Stimulated activated CD8-positive, alpha-beta memory T cell treated with anti-CD3 and anti-CD28 coated beads, Interleukin-2, amount 100 ng/mL, for 48 hours (primary cell): ENCODE measurements at regions not wholly inside any gene's neighbourhood (a gene's known extent, or its start where the extent isn't known, plus 50 kb on each side); places are given as distances from the start of the nearest gene placed in this dataset.
"Not testable (repeated sequence)": the region's sequence is repeated elsewhere in the genome, so short reads cannot be mapped to it uniquely, and the experiment has no call there.

ENCODE experiments used
- DNase-seq, 2 donors: peaks; one replicate each; pipeline ENCODE4 v3.0.0-alpha.2; 2020; ENCODE audit warnings: low read depth in 2 of 2

GRCh38 chr3:75394102-75394501 lies 270.0 kb upstream of the FRG2C start:
- DNase-seq: not testable (repeated sequence)

GRCh38 chr3:75394562-75395360 lies 269.4 kb upstream of the FRG2C start:
- DNase-seq: not testable (repeated sequence)

GRCh38 chr3:75395580-75396315 lies 268.4 kb upstream of the FRG2C start:
- no peak for DNase-seq

- DNase-seq: no peak
These were observed 267.8 kb upstream of the FRG2C start for GRCh38 chr3:75396316-75396802.

- not testable (repeated sequence) for DNase-seq
These were observed 266.6 kb upstream of the FRG2C start for GRCh38 chr3:75397486-75397885.

GRCh38 chr3:75422101-75422945 lies 241.8 kb upstream of the FRG2C start:
- DNase-seq: peak in 1 of 2 donors; percentile 40

- not testable (repeated sequence) for DNase-seq
These were observed 238.7 kb upstream of the FRG2C start for GRCh38 chr3:75425379-75425778.

GRCh38 chr3:75427486-75427885 lies 236.6 kb upstream of the FRG2C start:
- DNase-seq: not testable (repeated sequence)

- DNase-seq: not testable (repeated sequence)
These were observed 236.2 kb upstream of the FRG2C start for GRCh38 chr3:75427906-75428305.

GRCh38 chr3:75429561-75430220 lies 234.4 kb upstream of the FRG2C start:
- DNase-seq: peak; percentile 54 to 62

GRCh38 chr3:75430406-75430805 lies 233.7 kb upstream of the FRG2C start:
- DNase-seq: not testable (repeated sequence)

- not testable (repeated sequence) for DNase-seq
These were observed 233.0 kb upstream of the FRG2C start for GRCh38 chr3:75431120-75431519.

GRCh38 chr3:75432466-75432865 lies 231.7 kb upstream of the FRG2C start:
- not testable (repeated sequence) for DNase-seq

- not testable (repeated sequence) for DNase-seq
These were observed 231.2 kb upstream of the FRG2C start for GRCh38 chr3:75432885-75433284.

GRCh38 chr3:75433295-75433694 lies 230.8 kb upstream of the FRG2C start:
- DNase-seq: not testable (repeated sequence)

GRCh38 chr3:75434276-75434912 lies 229.7 kb upstream of the FRG2C start:
- DNase-seq: peak in 1 of 2 donors; percentile 17

GRCh38 chr3:75434913-75435793 lies 229.0 kb upstream of the FRG2C start:
- peak; percentile 98 for DNase-seq

- DNase-seq: not testable (repeated sequence)
These were observed 228.2 kb upstream of the FRG2C start for GRCh38 chr3:75435794-75436400.

GRCh38 chr3:75440986-75441385 lies 223.1 kb upstream of the FRG2C start:
- DNase-seq: not testable (repeated sequence)
